Neural crest cell (in vitro differentiated cells): ENCODE measurements at regions not wholly inside any gene's neighbourhood (a gene's known extent, or its start where the extent isn't known, plus 50 kb on each side); places are given as distances from the start of the nearest gene placed in this dataset.

ENCODE experiments used
- DNase-seq: peaks from one replicate; pipeline ENCODE4 v3.0.0; 2021; ENCODE audit warnings: low read depth, mixed read lengths, low spot score
- H3K27ac Mint-ChIP-seq: one replicate; pipeline ENCODE4 v1.8.0; 2021; ENCODE audit warnings: mild to moderate bottlenecking, mixed read lengths; ENCODE audit not compliant: unreplicated experiment
- H3K27me3 Mint-ChIP-seq: 2 replicates; pipeline ENCODE4 v1.8.0; 2021; ENCODE audit warnings: low read depth, mild to moderate bottlenecking, mixed read lengths
- H3K36me3 Mint-ChIP-seq: 2 replicates; pipeline ENCODE4 v1.8.0; 2021; ENCODE audit warnings: low read depth, mild to moderate bottlenecking, mixed read lengths
- H3K4me1 Mint-ChIP-seq: 2 replicates; pipeline ENCODE4 v1.8.0; 2021; ENCODE audit warnings: mixed read lengths
- H3K4me3 Mint-ChIP-seq: one replicate; pipeline ENCODE4 v1.8.0; 2021; ENCODE audit warnings: mild to moderate bottlenecking, mixed read lengths
- H3K9me3 Mint-ChIP-seq: 2 replicates; pipeline ENCODE4 v1.8.0; 2021; ENCODE audit warnings: mixed read lengths
- CTCF ChIP-seq: fragments of 200-600 bp; sonication (generic); conservative IDR thresholded peaks from 2 replicates; pipeline ENCODE4 v1.5.0; 2021; ENCODE audit warnings: antibody characterized with exemption, mild to moderate bottlenecking

GRCh38 chr3:84744130-84744529, 214.7 kb upstream of the CADM2 start:
- H3K27me3 Mint-ChIP-seq = no peaks in the 10 kb centered on the region
- H3K4me3 Mint-ChIP-seq = no peak overlapping the region
- no peak for TF ChIP-seq CTCF
- no peaks in the 10 kb centered on the region for H3K9me3 Mint-ChIP-seq
- no peak overlapping the region for H3K27ac Mint-ChIP-seq
- no peak for DNase-seq
- H3K36me3 Mint-ChIP-seq = no peaks in the 10 kb centered on the region
- no peaks in the 10 kb centered on the region for H3K4me1 Mint-ChIP-seq

- no peak for DNase-seq
- H3K4me1 Mint-ChIP-seq = no peaks in the 10 kb centered on the region
- no peaks in the 10 kb centered on the region for H3K36me3 Mint-ChIP-seq
- TF ChIP-seq CTCF = no peak
- H3K27ac Mint-ChIP-seq = no peak overlapping the region
- no peaks in the 10 kb centered on the region for H3K27me3 Mint-ChIP-seq
- H3K4me3 Mint-ChIP-seq = no peak overlapping the region
- peaks cover 10% of the 10 kb centered on the region for H3K9me3 Mint-ChIP-seq
Observed at GRCh38 chr3:84755860-84756259, 202.9 kb upstream of the CADM2 start.

- no peak for TF ChIP-seq CTCF
- Mint-ChIP-seq H3K4me1 (no peaks in the 10 kb centered on the region), H3K9me3 (peaks cover 3% of the 10 kb centered on the region), H3K4me3 (no peak overlapping the region), H3K36me3 (no peaks in the 10 kb centered on the region), H3K27ac (no peak overlapping the region), H3K27me3 (no peaks in the 10 kb centered on the region)
- no peak for DNase-seq
Observed at GRCh38 chr3:84759361-84759760, 199.4 kb upstream of the CADM2 start.

- Mint-ChIP-seq H3K9me3 (peaks cover 19% of the 10 kb centered on the region), H3K4me1 (no peaks in the 10 kb centered on the region), H3K27me3 (no peaks in the 10 kb centered on the region), H3K4me3 (no peak overlapping the region), H3K36me3 (peaks cover 7% of the 10 kb centered on the region), H3K27ac (no peak overlapping the region)
- DNase-seq = no peak
- no peak for TF ChIP-seq CTCF
Observed at GRCh38 chr3:84772841-84773240, 185.9 kb upstream of the CADM2 start.

GRCh38 chr3:84783281-84783680, 175.5 kb upstream of the CADM2 start:
- no peak overlapping the region for H3K4me3 Mint-ChIP-seq
- no peak for TF ChIP-seq CTCF
- peaks cover 7% of the 10 kb centered on the region for H3K9me3 Mint-ChIP-seq
- H3K4me1 Mint-ChIP-seq = no peaks in the 10 kb centered on the region
- no peaks in the 10 kb centered on the region for H3K27me3 Mint-ChIP-seq
- no peak overlapping the region for H3K27ac Mint-ChIP-seq
- no peaks in the 10 kb centered on the region for H3K36me3 Mint-ChIP-seq
- DNase-seq = no peak

GRCh38 chr3:84789961-84790360, 168.8 kb upstream of the CADM2 start:
- H3K4me3 Mint-ChIP-seq = no peak overlapping the region
- peaks cover 7% of the 10 kb centered on the region for H3K9me3 Mint-ChIP-seq
- no peaks in the 10 kb centered on the region for H3K36me3 Mint-ChIP-seq
- TF ChIP-seq CTCF = no peak
- no peak overlapping the region for H3K27ac Mint-ChIP-seq
- no peaks in the 10 kb centered on the region for H3K27me3 Mint-ChIP-seq
- H3K4me1 Mint-ChIP-seq = peaks cover 5% of the 10 kb centered on the region
- no peak for DNase-seq
